ENCODE measurements at regions not wholly inside any gene's neighbourhood (a gene's known extent, or its start where the extent isn't known, plus 50 kb on each side); places are given as distances from the start of the nearest gene placed in this dataset.

DNA sequence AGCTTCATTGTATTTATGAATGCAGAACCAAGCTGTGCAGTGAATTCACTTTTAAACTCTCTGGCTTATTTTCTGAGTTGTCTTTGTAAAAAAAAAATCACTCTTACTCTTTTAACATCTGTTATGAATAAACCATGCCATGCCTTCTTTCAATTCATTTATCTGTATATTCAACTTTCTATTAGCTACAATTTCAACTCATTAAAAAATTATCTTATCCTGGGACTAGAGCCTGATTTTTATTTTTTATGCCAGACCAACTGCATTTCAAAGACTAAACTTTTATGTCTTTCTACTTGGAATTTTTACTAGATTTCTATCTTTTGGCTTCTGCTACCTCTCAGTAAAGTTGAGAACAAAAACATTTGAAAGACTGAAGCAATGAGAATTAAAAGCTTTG, 342.7 kb downstream of the DEPDC1B start:
- CTCF ChIA-PET (ENCODE audit: low intra/inter-chr PET ratio, low total read pairs), result no interaction called here
- H3K27ac ChIP-seq (ENCODE audit: extremely low read length, insufficient read depth, low read length), result no peak overlapping the region
- H3K4me1 ChIP-seq (ENCODE audit: insufficient read depth, low read length), result peaks cover 17% of the 10 kb centered on the region
- H3K4me3 ChIP-seq (replicated peaks in 1 of 3; ENCODE audit: insufficient read depth in 1 of 3, low read depth in 2 of 3, low read length in 3 of 3), result no peak overlapping the region
- intact Hi-C loops (cut with micrococcal nuclease; ENCODE audit: unreplicated experiment), result no loop called here
- H3K27me3 ChIP-seq (ENCODE audit: control insufficient read depth in 1 of 2, insufficient read depth in 2 of 2, low read length in 2 of 2), result no peaks in the 10 kb centered on the region
- H3K9ac ChIP-seq (ENCODE audit: insufficient read depth, low read depth, low read length), result no peak overlapping the region
- FAIRE-seq, result no peak
- no peaks in the 10 kb centered on the region for H3K9me3 ChIP-seq (ENCODE audit: low read length)
- DNase-seq (ENCODE audit: low spot score), result no peak
- no peaks in the 10 kb centered on the region for H4K20me1 ChIP-seq (ENCODE audit: insufficient read depth, low read length)
- in situ Hi-C loops (cut with HindIII; ENCODE audit: extremely low pct_ligation_motif_present, low pct_unique_long_range_greater_than_20kb), result no loop called here
- H3K79me2 ChIP-seq (ENCODE audit: insufficient read depth, low read length), result no peaks in the 10 kb centered on the region
- no peak overlapping the region for H3K4me2 ChIP-seq (ENCODE audit: low read depth, low read length)
- no peak for ATAC-seq
- POLR2A ChIA-PET, result no interaction called here
- no peak overlapping the region for H2AFZ ChIP-seq (ENCODE audit: low read length)
- no peaks in the 10 kb centered on the region for H3K36me3 ChIP-seq (replicated peaks in 1 of 2; ENCODE audit: control insufficient read depth in 1 of 2, insufficient read depth in 2 of 2, low read length in 2 of 2)
- no TSS peak for BruUV-seq (replicated peaks)
- TF ChIP-seq SYNCRIP (IDR thresholded peaks at IDR 0.05; ENCODE audit: insufficient read depth, low read depth, low read length), result no peak
- TF ChIP-seq BRCA1 (CRISPR knock-in tag; IDR thresholded peaks at IDR 0.05), result no peak
- no peak for TF ChIP-seq SIN3B (IDR thresholded peaks at IDR 0.05; ENCODE audit: low read length)
- no peak for TF ChIP-seq POGZ (CRISPR knock-in tag; IDR thresholded peaks at IDR 0.05)
- TF ChIP-seq ZNF674 (CRISPR knock-in tag; IDR thresholded peaks at IDR 0.05; ENCODE audit: low read depth), result no peak
- TF ChIP-seq NFIC (IDR thresholded peaks at IDR 0.05; ENCODE audit: low read length), result no peak
- TF ChIP-seq ZNF768 (CRISPR knock-in tag; IDR thresholded peaks at IDR 0.05), result no peak
- TF ChIP-seq ZNF746 (CRISPR knock-in tag; IDR thresholded peaks at IDR 0.05), result no peak
- TF ChIP-seq, protein P1, sequence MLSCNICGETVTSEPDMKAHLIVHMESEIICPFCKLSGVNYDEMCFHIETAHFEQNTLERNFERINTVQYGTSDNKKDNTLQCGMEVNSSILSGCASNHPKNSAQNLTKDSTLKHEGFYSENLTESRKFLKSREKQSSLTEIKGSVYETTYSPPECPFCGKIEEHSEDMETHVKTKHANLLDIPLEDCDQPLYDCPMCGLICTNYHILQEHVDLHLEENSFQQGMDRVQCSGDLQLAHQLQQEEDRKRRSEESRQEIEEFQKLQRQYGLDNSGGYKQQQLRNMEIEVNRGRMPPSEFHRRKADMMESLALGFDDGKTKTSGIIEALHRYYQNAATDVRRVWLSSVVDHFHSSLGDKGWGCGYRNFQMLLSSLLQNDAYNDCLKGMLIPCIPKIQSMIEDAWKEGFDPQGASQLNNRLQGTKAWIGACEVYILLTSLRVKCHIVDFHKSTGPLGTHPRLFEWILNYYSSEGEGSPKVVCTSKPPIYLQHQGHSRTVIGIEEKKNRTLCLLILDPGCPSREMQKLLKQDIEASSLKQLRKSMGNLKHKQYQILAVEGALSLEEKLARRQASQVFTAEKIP (CRISPR knock-in tag; IDR thresholded peaks at IDR 0.05; ENCODE audit: borderline replicate concordance), result no peak
- TF ChIP-seq ZNF446 (CRISPR knock-in tag; IDR thresholded peaks at IDR 0.05), result no peak
- TF ChIP-seq, protein P2, sequence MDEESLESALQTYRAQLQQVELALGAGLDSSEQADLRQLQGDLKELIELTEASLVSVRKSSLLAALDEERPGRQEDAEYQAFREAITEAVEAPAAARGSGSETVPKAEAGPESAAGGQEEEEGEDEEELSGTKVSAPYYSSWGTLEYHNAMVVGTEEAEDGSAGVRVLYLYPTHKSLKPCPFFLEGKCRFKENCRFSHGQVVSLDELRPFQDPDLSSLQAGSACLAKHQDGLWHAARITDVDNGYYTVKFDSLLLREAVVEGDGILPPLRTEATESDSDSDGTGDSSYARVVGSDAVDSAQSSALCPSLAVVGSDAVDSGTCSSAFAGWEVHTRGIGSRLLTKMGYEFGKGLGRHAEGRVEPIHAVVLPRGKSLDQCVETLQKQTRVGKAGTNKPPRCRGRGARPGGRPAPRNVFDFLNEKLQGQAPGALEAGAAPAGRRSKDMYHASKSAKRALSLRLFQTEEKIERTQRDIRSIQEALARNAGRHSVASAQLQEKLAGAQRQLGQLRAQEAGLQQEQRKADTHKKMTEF (CRISPR knock-in tag; IDR thresholded peaks at IDR 0.05), result no peak
- no peak for TF ChIP-seq ZNF883 (CRISPR knock-in tag; IDR thresholded peaks at IDR 0.05; ENCODE audit: not compliant biosample characterization)
- no peak for TF ChIP-seq ETV5 (CRISPR knock-in tag; IDR thresholded peaks at IDR 0.05; ENCODE audit: borderline replicate concordance)
- no peak for TF ChIP-seq ZNF589 (CRISPR knock-in tag; conservative IDR thresholded peaks at IDR 0.05)
- no peak for TF ChIP-seq CEBPZ (IDR thresholded peaks at IDR 0.05; ENCODE audit: low read length)
- TF ChIP-seq, protein P3, sequence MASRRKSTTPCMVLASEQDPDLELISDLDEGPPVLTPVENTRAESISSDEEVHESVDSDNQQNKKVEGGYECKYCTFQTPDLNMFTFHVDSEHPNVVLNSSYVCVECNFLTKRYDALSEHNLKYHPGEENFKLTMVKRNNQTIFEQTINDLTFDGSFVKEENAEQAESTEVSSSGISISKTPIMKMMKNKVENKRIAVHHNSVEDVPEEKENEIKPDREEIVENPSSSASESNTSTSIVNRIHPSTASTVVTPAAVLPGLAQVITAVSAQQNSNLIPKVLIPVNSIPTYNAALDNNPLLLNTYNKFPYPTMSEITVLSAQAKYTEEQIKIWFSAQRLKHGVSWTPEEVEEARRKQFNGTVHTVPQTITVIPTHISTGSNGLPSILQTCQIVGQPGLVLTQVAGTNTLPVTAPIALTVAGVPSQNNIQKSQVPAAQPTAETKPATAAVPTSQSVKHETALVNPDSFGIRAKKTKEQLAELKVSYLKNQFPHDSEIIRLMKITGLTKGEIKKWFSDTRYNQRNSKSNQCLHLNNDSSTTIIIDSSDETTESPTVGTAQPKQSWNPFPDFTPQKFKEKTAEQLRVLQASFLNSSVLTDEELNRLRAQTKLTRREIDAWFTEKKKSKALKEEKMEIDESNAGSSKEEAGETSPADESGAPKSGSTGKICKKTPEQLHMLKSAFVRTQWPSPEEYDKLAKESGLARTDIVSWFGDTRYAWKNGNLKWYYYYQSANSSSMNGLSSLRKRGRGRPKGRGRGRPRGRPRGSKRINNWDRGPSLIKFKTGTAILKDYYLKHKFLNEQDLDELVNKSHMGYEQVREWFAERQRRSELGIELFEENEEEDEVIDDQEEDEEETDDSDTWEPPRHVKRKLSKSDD (CRISPR knock-in tag; IDR thresholded peaks at IDR 0.05; ENCODE audit: low read depth), result no peak
- TF ChIP-seq HDAC2 (CRISPR knock-in tag; IDR thresholded peaks at IDR 0.05), result no peak
